Choroid plexus epithelial cell (primary cell): ENCODE measurements at regions not wholly inside any gene's neighbourhood (a gene's known extent, or its start where the extent isn't known, plus 50 kb on each side); places are given as distances from the start of the nearest gene placed in this dataset.

Experiments used
- DNase-seq: peaks from one replicate; pipeline ENCODE4 v3.0.0-alpha.2; 2010; ENCODE audit warnings: low read depth
- H3K4me3 ChIP-seq: 2 replicates; pipeline ENCODE4 v1.5.1; 2011; ENCODE audit warnings: low read depth, mild to moderate bottlenecking, control low read depth, low read length, moderate library complexity
- CTCF ChIP-seq: conservative IDR thresholded peaks from 2 replicates; pipeline ENCODE4 v1.5.1; 2011; ENCODE audit warnings: low read depth, mild to moderate bottlenecking, control low read depth, inconsistent platforms, low read length, moderate library complexity

- no peak overlapping the region for H3K4me3 ChIP-seq
- DNase-seq, result peak; percentile 34
- no peak for TF ChIP-seq CTCF
Measured at GRCh38 chr2:18980104-18980785, 378.2 kb downstream of the OSR1 start.

GRCh38 chr2:18977409-18977808, 381.0 kb downstream of the OSR1 start:
- no peak for DNase-seq
- no peak overlapping the region for H3K4me3 ChIP-seq
- no peak for TF ChIP-seq CTCF

GRCh38 chr2:18976168-18976961, 382.1 kb downstream of the OSR1 start:
- DNase-seq, result peak; percentile 93
- H3K4me3 ChIP-seq, result no peak overlapping the region
- TF ChIP-seq CTCF, result no peak

GRCh38 chr2:18975506-18976167, 382.8 kb downstream of the OSR1 start:
- H3K4me3 ChIP-seq, result no peak overlapping the region
- no peak for TF ChIP-seq CTCF
- DNase-seq, result no peak

GRCh38 chr2:18971628-18972027, 382.3 kb upstream of the NT5C1B start:
- H3K4me3 ChIP-seq, result no peak overlapping the region
- no peak for TF ChIP-seq CTCF
- peak; percentile 28 for DNase-seq

- DNase-seq, result no peak
- TF ChIP-seq CTCF, result no peak
- no peak overlapping the region for H3K4me3 ChIP-seq
Measured at GRCh38 chr2:18971069-18971378, 381.7 kb upstream of the NT5C1B start.
